GM18508 (cell line): ENCODE measurements at regions not wholly inside any gene's neighbourhood (a gene's known extent, or its start where the extent isn't known, plus 50 kb on each side); places are given as distances from the start of the nearest gene placed in this dataset.

Source experiments
- ATAC-seq: cut with Tn5 transposase; IDR thresholded peaks from one replicate; pipeline ENCODE4 v1.9.1; 2021; ENCODE audit warnings: moderate number of reproducible peaks; ENCODE audit not compliant: insufficient read depth, unreplicated experiment

- ATAC-seq = no peak
These were observed 80.9 kb upstream of the MAP1LC3B2 start for GRCh38 chr12:116478243-116478773.

- ATAC-seq = no peak
These were observed 78.9 kb upstream of the MAP1LC3B2 start for GRCh38 chr12:116480210-116480810.

- ATAC-seq = no peak
These were observed 77.5 kb upstream of the MAP1LC3B2 start for GRCh38 chr12:116481726-116482125.

- ATAC-seq = no peak
These were observed 77.0 kb upstream of the MAP1LC3B2 start for GRCh38 chr12:116482179-116482578.

- ATAC-seq = no peak
These were observed 76.3 kb upstream of the MAP1LC3B2 start for GRCh38 chr12:116482859-116483258.

GRCh38 chr12:116483959-116484750 is 75.0 kb upstream of the MAP1LC3B2 start:
- ATAC-seq = no peak

- ATAC-seq = no peak
These were observed 74.4 kb upstream of the MAP1LC3B2 start for GRCh38 chr12:116484807-116485206.

- no peak for ATAC-seq
These were observed 70.1 kb upstream of the MAP1LC3B2 start for GRCh38 chr12:116489116-116489515.

GRCh38 chr12:116490471-116490870 is 68.7 kb upstream of the MAP1LC3B2 start:
- no peak for ATAC-seq

- ATAC-seq = no peak
These were observed 66.4 kb upstream of the MAP1LC3B2 start for GRCh38 chr12:116492703-116493324.

GRCh38 chr12:116495260-116495659 is 63.9 kb upstream of the MAP1LC3B2 start:
- no peak for ATAC-seq

- ATAC-seq = no peak
These were observed 62.1 kb upstream of the MAP1LC3B2 start for GRCh38 chr12:116497051-116497591.

- no peak for ATAC-seq
These were observed 60.7 kb upstream of the MAP1LC3B2 start for GRCh38 chr12:116498471-116498870.

GRCh38 chr12:116502141-116502725 is 56.9 kb upstream of the MAP1LC3B2 start:
- no peak for ATAC-seq

- no peak for ATAC-seq
These were observed 56.1 kb upstream of the MAP1LC3B2 start for GRCh38 chr12:116502989-116503496.

GRCh38 chr12:116504438-116504837 is 54.7 kb upstream of the MAP1LC3B2 start:
- ATAC-seq = no peak

- no peak for ATAC-seq
These were observed 52.5 kb upstream of the MAP1LC3B2 start for GRCh38 chr12:116506697-116507064.

- no peak for ATAC-seq
These were observed 50.7 kb upstream of the MAP1LC3B2 start for GRCh38 chr12:116508145-116509121.
